HG02938 (cell line): ENCODE measurements at regions not wholly inside any gene's neighbourhood (a gene's known extent, or its start where the extent isn't known, plus 50 kb on each side); places are given as distances from the start of the nearest gene placed in this dataset.

Source experiments
- ATAC-seq: cut with Tn5 transposase; IDR thresholded peaks from one replicate; pipeline ENCODE4 v1.9.1; 2021; ENCODE audit warnings: mild to moderate bottlenecking, moderate library complexity; ENCODE audit not compliant: unreplicated experiment

DNA sequence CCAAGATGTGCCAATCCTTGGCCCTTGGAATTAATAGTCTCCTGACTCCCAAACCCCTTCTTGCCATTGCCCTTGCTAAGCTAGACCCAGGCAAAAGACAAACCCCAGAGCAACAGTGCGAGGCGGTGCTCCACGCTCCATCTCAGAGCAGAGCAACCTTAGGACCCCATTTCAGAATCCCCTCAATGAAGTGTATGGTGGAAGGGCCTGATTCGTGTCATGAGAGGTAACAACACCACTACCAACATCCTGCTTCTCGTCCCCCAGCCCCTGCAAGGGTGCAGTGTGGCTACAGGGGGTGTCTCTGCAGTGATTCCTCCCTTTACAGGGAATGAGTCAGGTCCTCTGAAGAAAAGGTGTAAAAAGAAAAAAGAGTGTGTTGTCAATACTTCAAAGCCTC is 103.9 kb upstream of the IRF2BP2 start:
- no peak for ATAC-seq

DNA sequence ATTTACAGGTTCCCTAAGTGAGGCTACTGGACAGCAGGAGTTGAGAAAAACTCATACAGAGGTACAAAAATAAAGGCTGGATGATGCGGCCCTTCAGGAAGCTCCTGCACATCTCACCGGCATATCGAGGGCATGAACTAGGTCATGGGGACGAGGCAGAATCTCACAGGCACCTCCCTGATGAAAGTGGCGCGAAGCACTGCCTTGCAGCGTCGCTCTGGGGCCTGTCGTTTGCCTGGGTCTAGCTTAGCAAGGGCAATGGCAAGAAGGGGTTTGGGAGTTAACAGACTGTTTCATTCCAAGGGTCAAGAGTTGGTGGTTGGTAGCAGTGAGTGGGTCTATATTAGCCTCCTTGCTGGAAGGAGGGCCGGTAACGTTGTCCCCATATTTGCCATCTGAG is 103.5 kb upstream of the IRF2BP2 start:
- ATAC-seq: no peak

GRCh38 chr1:234712891-234713305 is 102.9 kb upstream of the IRF2BP2 start:
- no peak for ATAC-seq

- ATAC-seq: no peak
Observed at GRCh38 chr1:234710936-234711724, 101.2 kb upstream of the IRF2BP2 start.

GRCh38 chr1:234710381-234710780 is 100.4 kb upstream of the IRF2BP2 start:
- no peak for ATAC-seq

GRCh38 chr1:234709473-234710228 is 99.7 kb upstream of the IRF2BP2 start:
- no peak for ATAC-seq

DNA sequence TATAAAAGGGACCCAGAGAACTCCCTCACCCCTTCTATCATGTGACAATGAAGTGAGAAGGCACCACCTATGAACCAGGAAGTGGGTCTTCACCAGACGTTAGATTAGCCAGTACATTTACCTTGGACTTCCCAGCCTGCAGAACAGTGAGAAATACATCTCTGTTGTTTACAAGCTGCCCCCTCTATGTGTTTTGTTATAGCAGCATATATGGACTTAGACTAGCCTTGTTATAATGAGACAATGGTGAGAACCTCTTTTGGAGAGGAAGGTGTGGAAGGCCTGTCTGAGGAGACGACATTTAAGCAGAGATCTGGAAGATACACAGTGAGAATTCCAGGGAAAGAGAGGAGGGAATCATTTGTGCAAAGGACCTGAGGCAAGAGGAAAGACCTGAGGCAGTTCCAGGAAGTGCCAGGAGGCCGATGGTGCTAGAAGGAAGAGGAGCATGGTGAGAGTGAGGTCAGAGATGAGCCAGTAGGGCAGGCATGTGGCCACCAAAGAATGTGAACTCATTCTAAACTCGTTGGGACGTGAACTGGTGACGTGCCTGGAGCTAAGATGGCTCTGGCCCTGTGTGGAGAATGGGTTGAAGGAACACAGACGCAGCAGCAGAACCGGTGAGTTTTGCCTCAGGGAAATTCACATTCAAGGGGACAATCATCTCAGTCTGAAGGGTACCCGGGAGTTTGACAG is 98.9 kb upstream of the IRF2BP2 start:
- ATAC-seq: no peak

GRCh38 chr1:234707641-234708040 is 97.7 kb upstream of the IRF2BP2 start:
- no peak for ATAC-seq

DNA sequence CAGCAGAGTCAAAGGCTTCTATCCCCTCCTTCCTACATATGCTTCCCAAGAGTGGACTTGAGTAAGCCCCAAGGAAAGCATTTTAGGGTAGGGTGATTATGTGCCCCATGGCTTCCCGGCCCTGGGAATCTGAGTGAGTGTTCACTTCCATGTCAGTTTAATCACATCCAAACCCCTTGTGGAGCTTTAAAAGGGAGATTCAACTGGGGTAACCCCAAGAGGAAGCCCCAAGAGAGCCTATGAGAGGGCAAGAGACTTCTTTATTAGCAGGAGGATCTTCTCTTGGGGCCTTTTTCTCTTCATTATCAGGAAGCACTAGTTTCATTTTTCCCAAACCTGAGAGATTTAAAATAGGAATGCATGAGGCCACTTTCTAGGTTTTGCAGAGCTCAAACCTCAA is 97.0 kb upstream of the IRF2BP2 start:
- ATAC-seq: no peak

DNA sequence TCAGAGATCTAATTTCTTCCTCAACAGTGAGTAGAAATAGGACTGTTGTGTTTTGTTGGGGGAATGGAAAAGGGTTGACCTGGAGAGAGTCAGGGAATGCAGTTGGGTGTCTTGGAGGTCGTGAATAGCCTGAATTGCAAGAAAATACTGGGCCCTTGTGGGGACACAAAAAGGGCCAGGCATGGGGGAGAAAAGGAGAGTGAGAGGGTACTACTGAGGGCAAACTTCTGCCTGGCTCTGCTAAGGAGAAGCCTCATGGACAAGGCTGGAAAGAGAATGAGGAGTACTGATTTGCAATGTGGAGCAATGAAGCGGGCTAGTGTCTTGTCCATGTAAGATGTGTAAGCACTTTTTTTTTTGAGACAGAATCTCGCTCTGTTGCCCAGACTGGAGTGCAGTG is 96.2 kb upstream of the IRF2BP2 start:
- no peak for ATAC-seq

- ATAC-seq: no peak
Observed at GRCh38 chr1:234705615-234706014, 95.6 kb upstream of the IRF2BP2 start.

GRCh38 chr1:234704106-234704887 is 94.3 kb upstream of the IRF2BP2 start:
- ATAC-seq: no peak

- ATAC-seq: no peak
Observed at GRCh38 chr1:234702342-234703000, 92.5 kb upstream of the IRF2BP2 start.

DNA sequence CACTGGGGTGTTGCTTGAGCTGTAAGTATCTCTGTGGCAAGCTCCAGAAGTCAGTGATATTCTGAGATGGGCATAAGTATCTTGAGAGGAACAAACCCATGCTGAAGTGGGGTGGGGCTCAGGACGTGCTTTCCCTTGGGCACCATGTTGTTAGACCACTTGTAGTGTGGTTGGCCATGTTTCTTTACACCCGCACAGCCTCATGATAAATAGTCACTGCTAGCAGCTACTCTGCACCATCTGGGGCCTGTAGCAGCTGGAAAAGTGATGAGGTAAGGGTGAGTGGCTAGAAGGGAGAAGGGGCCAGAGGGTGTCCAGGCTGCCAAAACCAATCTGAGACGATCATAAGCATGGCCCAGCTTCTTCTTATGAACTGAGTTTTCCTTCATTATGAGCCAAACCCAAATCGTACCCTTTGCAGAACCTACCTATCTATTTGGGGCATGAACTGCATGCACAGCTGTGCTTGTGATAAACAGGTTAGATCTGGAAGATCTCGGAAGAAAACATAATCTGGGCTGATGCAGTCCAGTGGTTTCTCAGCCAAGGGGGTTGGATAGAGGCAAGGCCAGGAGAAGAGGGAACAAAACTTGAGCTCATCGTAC is 91.9 kb upstream of the IRF2BP2 start:
- no peak for ATAC-seq

DNA sequence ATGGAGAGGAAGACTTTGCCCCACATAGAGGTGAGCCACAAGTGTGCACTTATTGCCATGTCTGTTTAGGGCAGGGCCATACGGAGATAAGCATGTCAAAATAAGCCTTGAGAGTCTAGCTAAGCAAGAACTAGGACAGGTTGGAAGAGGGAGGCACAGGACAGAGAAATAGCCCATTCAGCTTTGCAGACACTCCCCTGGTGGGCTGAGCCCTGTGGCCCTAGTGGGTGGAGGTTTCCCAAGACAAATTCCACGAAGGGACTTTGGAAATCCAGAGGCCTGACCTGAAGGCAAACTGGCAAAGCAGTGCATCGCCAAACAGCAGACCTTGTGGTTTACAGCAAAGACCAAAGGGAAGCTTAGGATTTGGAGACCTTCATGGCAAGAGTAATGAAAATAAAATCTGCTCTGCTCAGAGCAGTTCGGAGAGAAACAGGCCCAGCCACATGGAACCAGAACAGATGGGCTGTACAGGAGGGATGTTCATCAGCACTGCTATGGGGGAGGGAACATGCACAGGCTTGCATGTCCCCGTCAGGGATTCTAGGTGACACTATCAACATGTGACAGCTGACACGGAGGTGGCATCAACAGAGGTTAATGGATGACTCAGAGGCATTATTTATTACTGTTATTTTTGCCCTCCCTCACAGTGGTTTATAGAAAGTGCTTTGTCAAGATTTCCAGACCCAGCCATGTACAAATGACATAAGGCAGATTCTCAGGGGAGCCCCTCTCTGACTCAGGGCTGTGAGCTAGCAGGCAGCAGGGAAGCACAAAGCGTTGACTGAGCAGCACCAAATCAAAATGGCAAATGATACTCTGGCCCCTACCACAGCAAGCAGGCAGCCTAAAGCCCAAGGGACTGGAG is 90.1 kb upstream of the IRF2BP2 start:
- ATAC-seq: peak; percentile 69

- no peak for ATAC-seq
Observed at GRCh38 chr1:234698686-234699085, 88.7 kb upstream of the IRF2BP2 start.

DNA sequence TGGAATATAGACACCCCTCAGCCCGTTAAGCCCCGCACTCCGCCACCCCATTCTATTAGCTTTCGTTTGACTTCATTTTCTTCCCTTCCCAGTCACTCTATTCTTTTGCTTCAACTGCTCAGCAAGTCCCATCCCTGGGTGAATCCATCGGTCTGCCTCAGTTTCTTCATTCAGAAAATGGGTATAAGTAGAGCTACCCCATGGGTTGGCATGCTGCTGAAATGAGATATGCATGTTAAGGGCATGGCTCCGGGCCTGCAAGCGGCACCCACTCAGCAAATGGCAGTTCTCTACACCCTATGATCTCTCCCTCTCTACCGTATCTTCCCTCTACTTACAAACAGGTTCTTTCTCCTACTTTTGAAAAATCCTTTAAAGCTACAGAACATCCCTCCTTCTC is 87.8 kb upstream of the IRF2BP2 start:
- no peak for ATAC-seq

GRCh38 chr1:234697015-234697414 is 87.0 kb upstream of the IRF2BP2 start:
- ATAC-seq: no peak

- peak; percentile 39 for ATAC-seq
Observed at GRCh38 chr1:234696148-234696576, 86.2 kb upstream of the IRF2BP2 start.
